ENCODE measurements at regions not wholly inside any gene's neighbourhood (a gene's known extent, or its start where the extent isn't known, plus 50 kb on each side); places are given as distances from the start of the nearest gene placed in this dataset.

DNA sequence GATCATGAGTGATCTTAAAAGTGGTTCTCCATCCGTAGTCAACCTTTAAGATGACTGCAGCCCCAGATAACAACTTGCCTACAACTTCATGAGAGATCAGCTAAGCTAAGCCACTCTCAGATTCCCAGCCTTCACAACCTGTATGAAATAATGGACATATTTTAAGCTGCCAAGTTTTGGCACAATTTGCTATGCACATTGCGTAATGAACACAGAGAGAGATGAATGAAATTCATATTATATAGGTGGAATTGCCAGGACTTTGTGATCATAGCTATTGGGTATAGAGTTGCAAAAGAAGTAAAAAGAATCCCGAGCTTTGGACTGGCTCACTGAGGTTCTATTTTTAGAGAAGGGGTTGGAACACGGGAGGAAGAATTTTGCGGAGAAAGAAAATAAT lies 59.1 kb upstream of the EGLN3 start:
- Histone ChIP-seq H3K79me2 (ENCODE audit: insufficient read depth, low read length) (no peaks in the 10 kb centered on the region), H3K4me2 (ENCODE audit: insufficient read depth, low read length) (no peak overlapping the region), H3K9me3 (ENCODE audit: low read depth, low read length) (no peaks in the 10 kb centered on the region), H3K27ac (ENCODE audit: low read depth, low read length) (no peak overlapping the region), H3K27me3 (ENCODE audit: insufficient read depth, low read length) (no peaks in the 10 kb centered on the region), H4K20me1 (ENCODE audit: insufficient read depth, low read length) (no peaks in the 10 kb centered on the region), H3K4me3 (ENCODE audit: insufficient read depth, low read length) (no peak overlapping the region), H2AFZ (ENCODE audit: low read length) (no peak overlapping the region), H3K36me3 (ENCODE audit: insufficient read depth, low read length) (no peaks in the 10 kb centered on the region), H3K4me1 (ENCODE audit: insufficient read depth, low read length) (no peaks in the 10 kb centered on the region)
- TF ChIP-seq, protein P1, sequence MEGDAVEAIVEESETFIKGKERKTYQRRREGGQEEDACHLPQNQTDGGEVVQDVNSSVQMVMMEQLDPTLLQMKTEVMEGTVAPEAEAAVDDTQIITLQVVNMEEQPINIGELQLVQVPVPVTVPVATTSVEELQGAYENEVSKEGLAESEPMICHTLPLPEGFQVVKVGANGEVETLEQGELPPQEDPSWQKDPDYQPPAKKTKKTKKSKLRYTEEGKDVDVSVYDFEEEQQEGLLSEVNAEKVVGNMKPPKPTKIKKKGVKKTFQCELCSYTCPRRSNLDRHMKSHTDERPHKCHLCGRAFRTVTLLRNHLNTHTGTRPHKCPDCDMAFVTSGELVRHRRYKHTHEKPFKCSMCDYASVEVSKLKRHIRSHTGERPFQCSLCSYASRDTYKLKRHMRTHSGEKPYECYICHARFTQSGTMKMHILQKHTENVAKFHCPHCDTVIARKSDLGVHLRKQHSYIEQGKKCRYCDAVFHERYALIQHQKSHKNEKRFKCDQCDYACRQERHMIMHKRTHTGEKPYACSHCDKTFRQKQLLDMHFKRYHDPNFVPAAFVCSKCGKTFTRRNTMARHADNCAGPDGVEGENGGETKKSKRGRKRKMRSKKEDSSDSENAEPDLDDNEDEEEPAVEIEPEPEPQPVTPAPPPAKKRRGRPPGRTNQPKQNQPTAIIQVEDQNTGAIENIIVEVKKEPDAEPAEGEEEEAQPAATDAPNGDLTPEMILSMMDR (IDR thresholded peaks at IDR 0.05; ENCODE audit: extremely low read depth, low read depth, low read length): no peak
- DNase-seq (ENCODE audit: insufficient read length, low spot score, missing footprints): no peak

DNA sequence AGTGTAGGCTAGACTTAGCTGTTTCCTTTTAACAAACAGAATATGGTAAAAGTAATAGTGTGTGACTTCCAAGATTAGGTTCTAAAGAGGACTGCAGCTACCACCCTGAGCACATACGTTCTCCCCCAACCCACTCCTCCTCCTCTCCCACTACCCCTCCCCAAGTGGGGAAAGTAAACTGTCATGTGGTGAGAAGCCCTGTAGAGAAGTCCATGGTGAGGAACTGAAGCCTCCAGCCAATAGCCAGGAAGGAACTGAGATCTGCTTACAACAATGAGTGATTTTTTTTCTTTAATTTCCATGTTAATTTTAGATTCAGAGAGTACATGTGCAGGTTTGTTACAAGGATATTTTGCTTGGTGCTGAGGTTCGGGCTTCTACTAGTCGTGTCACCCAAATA lies 57.0 kb upstream of the EGLN3 start:
- Histone ChIP-seq H3K4me2 (ENCODE audit: insufficient read depth, low read length) (no peak overlapping the region), H3K27me3 (ENCODE audit: insufficient read depth, low read length) (no peaks in the 10 kb centered on the region)

DNA sequence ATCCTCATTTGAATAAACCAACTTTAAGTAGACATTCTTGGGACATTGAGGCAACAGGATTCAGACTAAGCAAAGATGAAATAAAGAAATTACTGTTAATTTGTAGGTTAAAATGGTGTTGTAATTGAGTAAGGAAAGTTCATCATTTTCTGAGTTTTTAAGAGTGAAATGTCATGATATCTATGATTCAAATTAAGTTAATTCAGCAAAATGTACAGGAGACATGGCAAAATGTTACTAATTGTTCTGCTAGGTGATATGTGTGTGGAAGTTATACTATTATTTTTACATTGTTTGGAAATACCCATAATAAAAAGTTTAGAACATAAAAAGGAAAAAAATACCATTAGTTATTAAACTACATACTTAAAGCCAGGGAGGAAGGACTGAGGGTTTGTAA lies 55.0 kb upstream of the EGLN3 start:
- Histone ChIP-seq H3K4me1 (ENCODE audit: insufficient read depth, low read length) (no peaks in the 10 kb centered on the region), H3K9me3 (ENCODE audit: low read depth, low read length) (no peaks in the 10 kb centered on the region), H3K79me2 (ENCODE audit: insufficient read depth, low read length) (no peaks in the 10 kb centered on the region), H3K27ac (ENCODE audit: low read depth, low read length) (no peak overlapping the region), H3K36me3 (ENCODE audit: insufficient read depth, low read length) (no peaks in the 10 kb centered on the region), H3K4me3 (ENCODE audit: insufficient read depth, low read length) (no peak overlapping the region), H2AFZ (ENCODE audit: low read length) (no peak overlapping the region), H3K4me2 (ENCODE audit: insufficient read depth, low read length) (no peak overlapping the region), H3K27me3 (ENCODE audit: insufficient read depth, low read length) (no peaks in the 10 kb centered on the region), H4K20me1 (ENCODE audit: insufficient read depth, low read length) (no peaks in the 10 kb centered on the region)
- TF ChIP-seq, protein P1 (IDR thresholded peaks at IDR 0.05; ENCODE audit: extremely low read depth, low read depth, low read length): no peak
- no peak for DNase-seq (ENCODE audit: insufficient read length, low spot score, missing footprints)

More for the DNA sequence above, 57.0 kb upstream of the EGLN3 start:
- no peak for DNase-seq (ENCODE audit: insufficient read length, low spot score, missing footprints)
- no peak overlapping the region for H3K4me3 ChIP-seq (ENCODE audit: insufficient read depth, low read length)
- H3K27ac ChIP-seq (ENCODE audit: low read depth, low read length): no peak overlapping the region
- H3K9me3 ChIP-seq (ENCODE audit: low read depth, low read length): no peaks in the 10 kb centered on the region
- TF ChIP-seq, protein P1 (IDR thresholded peaks at IDR 0.05; ENCODE audit: extremely low read depth, low read depth, low read length): no peak
- H3K4me1 ChIP-seq (ENCODE audit: insufficient read depth, low read length): no peaks in the 10 kb centered on the region
- H4K20me1 ChIP-seq (ENCODE audit: insufficient read depth, low read length): no peaks in the 10 kb centered on the region
- H3K79me2 ChIP-seq (ENCODE audit: insufficient read depth, low read length): no peaks in the 10 kb centered on the region
- H2AFZ ChIP-seq (ENCODE audit: low read length): no peak overlapping the region
- no peaks in the 10 kb centered on the region for H3K36me3 ChIP-seq (ENCODE audit: insufficient read depth, low read length)

DNA sequence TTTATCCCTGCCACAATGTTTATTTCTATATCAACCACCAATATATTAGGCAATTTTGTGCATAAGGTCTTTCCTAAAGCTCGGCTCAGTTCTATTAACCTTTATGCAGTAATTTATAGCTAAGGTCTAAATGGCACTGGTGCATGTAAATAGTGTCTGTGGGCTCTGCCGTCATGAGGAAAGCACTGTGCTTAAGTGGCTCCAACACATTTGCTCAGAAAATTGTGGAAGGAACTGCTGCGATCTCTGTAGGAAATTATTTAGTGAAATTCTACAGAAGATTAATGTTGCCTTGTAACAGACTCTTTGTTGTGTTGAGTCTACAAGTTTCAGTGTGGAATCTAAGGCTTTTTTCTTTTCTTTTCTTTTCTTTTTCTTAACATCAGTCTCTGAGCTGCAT lies 54.0 kb upstream of the EGLN3 start:
- Histone ChIP-seq H3K4me1 (ENCODE audit: insufficient read depth, low read length) (no peaks in the 10 kb centered on the region), H3K4me3 (ENCODE audit: insufficient read depth, low read length) (no peak overlapping the region), H3K79me2 (ENCODE audit: insufficient read depth, low read length) (no peaks in the 10 kb centered on the region), H3K9me3 (ENCODE audit: low read depth, low read length) (no peaks in the 10 kb centered on the region), H4K20me1 (ENCODE audit: insufficient read depth, low read length) (no peaks in the 10 kb centered on the region), H3K27ac (ENCODE audit: low read depth, low read length) (no peak overlapping the region), H3K36me3 (ENCODE audit: insufficient read depth, low read length) (no peaks in the 10 kb centered on the region), H2AFZ (ENCODE audit: low read length) (no peak overlapping the region), H3K27me3 (ENCODE audit: insufficient read depth, low read length) (no peaks in the 10 kb centered on the region), H3K4me2 (ENCODE audit: insufficient read depth, low read length) (no peak overlapping the region)
- TF ChIP-seq, protein P1 (IDR thresholded peaks at IDR 0.05; ENCODE audit: extremely low read depth, low read depth, low read length): no peak
- no peak for DNase-seq (ENCODE audit: insufficient read length, low spot score, missing footprints)

Measured in osteoblast (primary cell).